GM18505 (cell line): ENCODE measurements at regions not wholly inside any gene's neighbourhood (a gene's known extent, or its start where the extent isn't known, plus 50 kb on each side); places are given as distances from the start of the nearest gene placed in this dataset.

Experiments
- ATAC-seq: cut with Tn5 transposase; IDR thresholded peaks from one replicate; pipeline ENCODE4 v1.9.1; 2021; ENCODE audit not compliant: unreplicated experiment
- POLR2A ChIP-seq: IDR thresholded peaks from 4 replicates; pipeline ENCODE4 v1.6.1; 2011; ENCODE audit warnings: borderline replicate concordance; ENCODE audit not compliant: insufficient read depth, insufficient read length; ENCODE audit errors: extremely low read depth

DNA sequence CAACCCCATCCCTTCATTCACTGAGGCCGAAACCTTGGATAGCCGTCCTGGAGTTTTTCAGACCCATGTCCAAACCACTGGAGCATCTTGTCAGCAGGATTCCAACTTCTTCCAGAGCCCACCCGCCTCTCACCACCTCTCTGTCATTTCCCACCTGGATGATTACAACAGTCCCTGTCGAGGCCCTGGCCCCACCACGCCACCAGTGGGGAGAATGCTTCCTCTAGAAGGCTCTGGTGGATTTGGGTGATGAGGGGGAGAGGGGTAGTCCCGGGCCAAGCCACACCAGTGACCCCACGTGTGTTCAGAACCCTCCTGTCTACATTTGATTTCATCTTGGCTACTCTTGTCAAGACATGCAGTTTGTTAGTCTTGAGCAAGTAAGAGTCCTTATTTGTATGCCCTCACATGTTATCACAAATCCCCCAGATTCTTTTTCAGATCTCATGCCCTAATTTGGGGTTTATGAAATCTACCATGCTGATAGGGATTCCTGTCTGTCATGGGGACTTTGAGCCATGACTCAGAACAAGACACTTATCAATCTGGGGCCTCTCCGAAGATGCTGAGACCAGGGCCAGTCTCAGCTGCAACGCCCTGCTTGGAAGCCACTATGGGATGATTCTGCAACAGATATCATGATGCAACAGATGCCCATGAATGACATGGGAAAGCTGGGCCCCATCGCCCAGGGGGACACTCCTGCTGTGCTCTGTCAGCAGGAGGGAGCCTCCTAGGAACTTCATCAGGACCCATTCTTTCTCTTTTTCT is 186.1 kb downstream of the ZFP36L2 start:
- TF ChIP-seq POLR2A, result no peak
- ATAC-seq, result no peak

DNA sequence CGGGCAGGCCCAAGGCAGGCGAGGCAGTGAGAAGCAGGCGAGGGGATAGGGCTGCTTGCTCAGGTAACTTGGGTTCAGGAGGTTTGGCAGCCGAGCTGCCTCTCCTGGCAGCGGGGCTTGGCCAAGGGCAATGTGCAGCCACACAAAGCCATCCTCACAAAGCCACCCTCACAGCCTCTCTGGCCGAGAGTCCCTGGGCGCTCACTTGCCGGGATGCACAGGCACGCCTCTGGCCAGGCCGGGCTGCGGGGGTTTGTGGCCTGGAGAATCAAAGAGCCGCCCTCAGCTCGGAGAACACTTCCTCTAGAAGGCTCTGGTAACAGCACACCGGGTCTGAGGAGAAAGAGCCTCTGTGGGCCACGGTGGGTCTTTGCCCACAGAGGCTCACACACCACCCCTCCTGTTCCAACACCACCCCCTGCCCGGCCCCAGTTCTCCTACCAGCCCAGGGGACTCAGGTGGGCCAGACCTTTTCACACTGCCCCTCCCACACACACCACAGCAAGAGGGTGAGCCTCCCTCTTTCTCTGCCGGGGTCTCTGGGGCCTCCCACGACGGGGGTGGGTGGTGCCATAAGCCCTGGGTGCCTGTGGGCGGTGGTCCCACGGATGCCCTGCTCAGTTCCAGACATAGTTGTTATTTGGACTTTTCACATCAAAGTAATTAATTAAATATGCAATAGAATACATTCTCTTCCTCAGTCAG is 186.9 kb downstream of the ZFP36L2 start:
- ATAC-seq, result no peak

DNA sequence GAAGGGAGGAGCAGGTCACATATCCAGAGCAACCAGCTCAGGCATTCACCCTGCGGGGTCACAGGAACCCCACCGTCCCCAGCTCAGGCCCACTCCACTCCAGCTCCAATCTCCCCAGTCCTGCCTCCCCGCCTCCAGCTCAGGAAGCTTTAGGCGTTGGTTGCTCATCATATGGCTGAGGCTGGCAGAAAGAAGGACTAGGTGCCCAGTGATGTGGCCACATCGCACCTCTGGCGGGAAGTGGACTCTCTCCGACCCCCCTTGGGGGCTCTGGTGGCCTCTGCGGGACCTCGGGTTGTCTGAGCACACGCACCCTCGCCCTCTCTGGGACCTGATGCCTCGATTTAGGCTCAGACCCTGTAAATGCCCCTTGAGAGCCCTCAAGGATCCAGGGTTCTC is 187.7 kb downstream of the ZFP36L2 start:
- no peak for ATAC-seq
- TF ChIP-seq POLR2A, result no peak

More for the DNA sequence above, 186.9 kb downstream of the ZFP36L2 start:
- TF ChIP-seq POLR2A, result no peak

DNA sequence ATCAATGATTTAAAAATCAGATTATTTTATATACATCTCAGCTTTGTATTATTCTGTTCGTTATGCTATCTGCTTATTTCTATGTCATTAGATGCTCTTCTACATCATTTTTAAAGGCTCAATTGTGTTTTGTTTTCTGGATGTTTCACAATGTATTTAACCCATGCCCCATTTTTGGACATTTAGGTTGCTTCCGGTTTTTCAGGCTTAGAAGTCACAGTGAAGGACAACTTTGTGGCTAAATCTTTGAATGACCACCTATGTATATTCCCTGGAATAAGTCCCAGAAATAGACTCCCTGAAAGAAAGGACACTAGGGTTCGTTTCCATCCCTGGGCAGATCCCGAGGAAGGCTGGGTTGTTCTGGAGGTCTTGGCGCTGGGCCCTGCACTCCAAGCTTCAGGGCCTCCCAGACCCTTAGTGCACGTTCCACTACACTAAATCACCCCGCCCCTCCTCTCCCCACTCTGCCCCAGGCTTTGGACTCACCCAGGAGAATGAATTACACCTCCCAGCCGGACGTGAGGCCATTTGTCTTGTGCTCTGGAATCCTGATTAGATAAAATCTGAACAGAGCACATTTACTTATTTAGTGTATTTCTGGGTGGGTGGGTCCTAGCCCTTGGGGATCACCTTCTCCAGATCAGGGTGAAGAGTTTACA is 188.2 kb downstream of the ZFP36L2 start:
- TF ChIP-seq POLR2A, result no peak
- no peak for ATAC-seq

DNA sequence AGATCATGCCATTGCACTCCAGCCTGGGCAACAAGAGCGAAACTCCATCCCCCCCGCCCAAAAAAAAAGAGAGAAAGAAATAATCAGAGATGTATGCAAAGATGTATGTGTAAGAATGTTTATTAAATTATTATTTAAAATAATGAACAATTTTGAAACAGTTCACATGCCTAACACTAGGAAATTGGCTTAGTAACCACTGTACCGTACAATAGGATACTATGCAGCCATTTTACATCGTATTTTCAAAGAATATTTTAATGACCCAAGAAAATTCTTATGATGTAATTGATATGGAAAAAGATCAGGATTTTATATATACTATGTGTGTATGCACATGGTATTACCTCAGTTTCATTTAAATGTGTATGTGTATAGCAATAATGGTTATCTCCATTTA is 190.5 kb downstream of the ZFP36L2 start:
- no peak for ATAC-seq
- no peak for TF ChIP-seq POLR2A

DNA sequence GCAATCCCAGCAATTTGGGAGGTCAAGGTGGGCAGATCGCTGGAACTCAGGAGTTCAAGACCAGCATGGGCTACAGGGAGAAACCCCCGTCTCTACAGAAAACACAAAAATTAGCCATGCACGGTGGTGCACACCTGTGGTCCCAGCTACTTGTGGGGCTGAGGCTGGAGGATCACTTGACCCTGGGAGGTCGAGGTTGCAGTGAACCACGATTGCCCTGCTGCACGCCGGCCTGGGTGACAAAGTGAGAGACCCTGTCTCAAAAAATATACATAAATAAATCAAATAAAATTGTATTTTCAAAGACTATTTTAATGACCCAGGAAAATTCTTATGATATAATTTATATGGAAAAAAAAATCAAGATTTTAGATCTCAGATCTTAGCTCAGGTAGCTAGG is 191.5 kb downstream of the ZFP36L2 start:
- TF ChIP-seq POLR2A, result no peak
- ATAC-seq, result no peak

DNA sequence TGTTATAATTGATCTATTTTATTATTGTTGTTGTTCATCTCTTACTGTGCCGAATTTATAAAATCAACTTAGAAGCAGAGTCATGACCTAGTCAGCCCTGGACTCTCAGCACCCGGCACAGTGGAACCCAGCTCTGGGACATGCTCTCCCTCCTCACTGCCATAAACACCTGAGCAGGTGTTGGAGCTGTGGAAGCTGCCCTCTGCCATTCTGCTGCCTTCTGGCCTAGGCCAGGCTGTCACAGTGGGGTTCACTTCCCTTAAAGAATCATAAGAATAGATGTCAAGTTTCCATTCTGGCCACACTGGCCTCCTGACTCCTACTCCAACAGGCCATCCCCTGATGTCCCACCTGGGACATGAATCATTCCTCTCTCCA is 192.2 kb downstream of the ZFP36L2 start:
- no peak for ATAC-seq
- no peak for TF ChIP-seq POLR2A

DNA sequence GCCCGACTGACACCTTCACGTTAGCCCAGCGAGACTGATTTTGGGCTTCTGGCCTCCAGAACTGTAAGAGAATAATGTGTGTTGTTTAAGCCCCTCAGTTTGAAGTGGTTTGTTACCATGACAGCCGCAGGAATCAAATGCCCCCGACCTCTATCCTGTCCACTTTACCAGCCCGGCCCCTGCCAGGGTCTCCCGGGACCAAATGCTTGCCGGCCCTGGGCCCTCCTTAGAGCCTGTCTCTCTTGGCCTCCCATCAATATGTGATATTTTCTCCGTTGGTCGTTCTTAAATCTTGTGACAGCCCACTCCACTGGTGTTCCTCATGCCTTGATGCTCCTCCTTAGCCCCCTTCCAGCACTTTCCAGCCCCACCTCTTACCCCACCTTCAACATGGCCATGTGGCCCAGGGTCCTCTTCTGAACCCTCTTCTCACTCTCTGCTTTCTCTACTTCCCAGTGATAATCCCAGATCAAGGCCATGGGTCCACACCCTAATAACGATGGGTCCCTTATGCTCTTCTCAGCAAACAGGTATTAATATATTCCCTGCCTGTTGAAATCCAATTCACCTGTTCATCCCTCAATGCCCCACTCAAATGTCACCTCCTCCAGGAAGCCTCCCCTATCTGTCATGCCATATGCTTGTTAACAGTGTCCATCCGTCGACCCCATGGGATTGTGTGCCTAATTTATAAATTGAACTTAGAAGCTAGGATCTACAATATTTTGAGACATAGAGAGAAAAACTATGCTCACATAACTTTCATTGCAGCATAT is 192.8 kb downstream of the ZFP36L2 start:
- ATAC-seq, result no peak
- TF ChIP-seq POLR2A, result no peak

DNA sequence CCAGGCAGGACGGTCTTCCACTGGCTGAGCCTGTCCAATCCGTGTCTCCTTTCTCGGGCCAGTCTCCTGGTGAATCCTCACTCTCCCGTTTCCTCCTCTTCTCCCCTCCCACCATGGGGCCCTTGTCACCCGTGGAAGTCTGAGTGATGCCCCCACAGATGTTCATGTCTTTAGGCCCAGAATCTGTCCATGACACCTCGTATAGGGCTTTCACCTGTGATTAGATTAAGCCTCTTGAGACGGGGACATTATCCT is 193.5 kb downstream of the ZFP36L2 start:
- ATAC-seq, result no peak
- no peak for TF ChIP-seq POLR2A

DNA sequence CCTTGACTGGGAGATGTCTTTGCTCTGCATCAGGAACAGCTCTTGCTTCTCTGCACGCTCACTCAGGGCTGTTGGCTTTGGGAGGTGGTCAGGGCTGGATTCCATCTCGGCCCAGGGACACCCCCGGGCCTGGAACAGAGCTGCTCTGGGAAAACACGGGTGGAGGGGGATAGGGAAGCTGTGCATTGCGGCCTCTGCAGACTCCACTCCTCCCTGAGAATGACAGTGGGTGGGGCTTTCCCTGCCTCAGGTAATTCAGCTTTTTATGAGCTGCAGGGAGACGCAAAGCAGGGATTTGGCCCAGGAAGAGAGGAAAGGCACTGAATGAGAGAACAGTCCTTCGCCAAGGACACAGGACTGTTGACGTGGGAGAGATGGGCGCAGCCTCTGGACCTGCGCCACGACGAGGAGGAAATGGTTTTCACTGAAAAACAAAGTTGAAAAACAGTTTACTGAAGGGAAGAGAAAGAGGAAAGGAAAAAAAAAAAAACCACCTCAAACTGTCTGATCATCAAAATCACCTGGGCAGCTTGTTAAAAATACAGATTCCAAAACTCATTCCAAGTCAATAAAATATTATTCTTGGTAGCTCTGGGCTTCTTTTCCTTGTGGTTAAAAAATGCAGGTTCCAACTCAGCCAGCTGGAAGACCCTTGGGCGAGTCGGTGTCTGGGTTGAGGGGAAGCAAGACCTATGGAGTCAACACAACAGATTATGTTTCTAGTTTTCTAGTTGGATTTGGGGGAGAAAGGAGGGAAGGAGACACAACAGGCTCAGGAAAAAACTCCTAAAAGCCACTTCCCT is 194.0 kb downstream of the ZFP36L2 start:
- ATAC-seq, result no peak
- no peak for TF ChIP-seq POLR2A

DNA sequence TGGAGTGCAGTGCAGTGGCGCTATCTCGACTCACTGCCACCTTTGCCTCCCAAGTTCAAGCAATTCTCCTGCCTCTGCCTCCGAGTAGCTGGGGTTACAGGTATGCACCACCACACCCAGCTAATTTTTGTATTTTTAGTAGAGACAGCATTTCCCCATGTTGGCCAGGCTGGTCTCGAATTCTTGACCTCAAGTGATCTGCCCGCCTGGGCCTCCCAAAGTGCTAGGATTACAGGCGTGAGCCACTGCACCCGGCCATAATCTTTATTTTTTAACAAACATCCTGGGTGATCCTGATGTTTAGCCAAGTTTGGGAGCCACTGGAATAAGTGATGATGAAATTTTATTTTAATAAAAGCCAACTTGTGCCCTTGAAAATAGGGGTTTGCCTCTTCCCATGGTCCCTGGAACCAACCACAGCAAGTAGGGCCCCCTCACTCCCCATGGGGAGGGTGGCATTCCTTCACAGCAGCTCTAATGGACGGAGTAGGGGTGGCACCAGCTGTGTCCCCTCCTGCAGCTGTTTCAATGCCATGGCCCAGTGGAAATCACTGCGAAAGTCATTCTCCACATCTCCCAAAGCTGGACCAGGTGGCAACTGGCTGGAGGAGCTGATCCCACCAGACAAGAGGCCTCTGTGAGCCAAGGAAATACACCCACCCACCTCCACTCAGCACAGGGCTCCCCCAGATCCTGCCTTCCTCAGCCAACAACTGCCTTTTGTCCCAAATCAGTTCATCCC is 194.8 kb downstream of the ZFP36L2 start:
- no peak for TF ChIP-seq POLR2A
- no peak for ATAC-seq

DNA sequence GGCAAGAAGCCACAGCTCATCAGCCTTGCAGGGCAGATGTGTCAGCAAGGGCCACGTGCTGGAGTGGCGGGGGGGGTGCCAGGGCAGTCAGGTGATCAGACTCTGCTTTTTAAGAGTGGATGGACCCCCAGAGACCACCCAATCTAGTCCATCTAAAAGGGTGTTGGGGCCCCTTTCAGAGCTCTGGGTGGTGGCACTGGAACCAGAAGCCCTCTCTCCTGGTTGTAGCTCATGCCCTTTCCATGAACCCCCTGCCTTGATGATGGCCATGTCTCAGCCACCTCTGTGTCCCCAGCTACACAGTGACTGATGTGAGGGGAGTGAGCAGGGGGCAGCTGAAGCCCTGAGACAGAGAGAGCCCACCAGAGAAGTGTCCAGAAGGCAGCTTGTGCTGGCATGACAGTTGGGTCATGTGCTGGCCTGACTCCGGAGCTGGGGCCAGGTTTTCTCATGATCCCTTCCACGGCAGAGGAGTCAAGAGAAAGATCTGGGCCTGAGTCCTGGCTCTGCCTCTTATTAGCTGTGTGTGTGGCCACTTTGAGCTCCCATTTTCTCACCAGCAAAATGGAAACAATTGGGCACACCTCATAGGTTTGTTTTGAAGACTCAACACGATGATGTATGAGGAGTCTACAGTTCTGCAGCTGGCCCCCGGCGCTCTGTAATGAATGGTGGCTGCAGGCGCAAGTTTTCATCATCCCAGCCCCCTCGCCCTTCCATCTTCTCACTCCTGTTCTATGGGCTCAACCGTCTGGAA is 195.7 kb downstream of the ZFP36L2 start:
- TF ChIP-seq POLR2A, result no peak
- no peak for ATAC-seq

DNA sequence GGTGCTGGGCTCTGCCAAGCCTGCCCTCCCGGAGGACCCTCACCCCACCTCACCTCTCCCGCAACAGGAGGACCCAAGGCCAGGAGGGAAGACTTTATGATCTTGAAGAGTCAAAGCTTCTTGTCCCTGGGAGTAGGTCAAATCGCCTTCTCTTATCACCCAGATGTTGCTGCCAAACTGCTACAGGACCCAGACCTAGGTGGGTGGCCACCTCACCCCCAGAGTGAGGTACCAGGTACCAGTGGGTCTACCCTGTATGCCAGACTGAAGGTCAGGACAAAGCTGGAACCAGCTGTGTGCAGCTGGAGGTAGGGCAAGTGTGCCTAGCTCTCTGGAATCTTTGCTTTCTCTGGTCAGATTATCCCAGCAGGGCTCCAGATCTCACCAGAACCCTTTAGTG is 197.2 kb downstream of the ZFP36L2 start:
- TF ChIP-seq POLR2A, result no peak
- ATAC-seq, result no peak
